ENCODE measurements at regions not wholly inside any gene's neighbourhood (a gene's known extent, or its start where the extent isn't known, plus 50 kb on each side); places are given as distances from the start of the nearest gene placed in this dataset.

DNA sequence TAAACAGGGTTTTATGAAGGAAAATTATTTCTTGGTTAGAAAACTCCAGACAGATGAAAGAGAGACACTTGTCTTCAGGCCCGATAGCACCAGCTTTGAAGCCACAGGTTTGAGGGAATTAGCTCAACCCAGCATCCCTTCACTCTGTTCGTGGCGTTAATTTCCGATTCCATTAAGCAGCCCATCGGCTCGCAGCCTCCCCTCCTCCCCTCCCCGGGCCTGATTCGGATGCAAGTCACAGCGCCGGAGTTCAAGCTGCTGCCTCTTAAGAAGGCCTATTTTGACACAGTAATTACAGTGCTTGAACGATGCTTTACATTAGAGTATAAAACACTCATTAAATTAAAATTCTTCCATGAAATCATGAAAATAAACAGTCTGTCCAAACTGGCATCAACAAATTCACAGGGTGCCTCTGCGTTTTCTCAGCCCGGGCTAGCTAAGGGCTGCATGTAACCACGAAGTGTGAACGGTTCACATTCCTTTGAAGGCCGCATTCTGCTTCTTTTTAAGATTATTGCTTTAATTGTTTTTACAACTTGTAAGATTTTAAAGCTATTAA, 145.8 kb downstream of the DICER1 start:
- H3K4me3 ChIP-seq (ENCODE audit: low read length) = no peak overlapping the region
- no peak for DNase-seq (ENCODE audit: low read depth)
- TF ChIP-seq, protein P1, sequence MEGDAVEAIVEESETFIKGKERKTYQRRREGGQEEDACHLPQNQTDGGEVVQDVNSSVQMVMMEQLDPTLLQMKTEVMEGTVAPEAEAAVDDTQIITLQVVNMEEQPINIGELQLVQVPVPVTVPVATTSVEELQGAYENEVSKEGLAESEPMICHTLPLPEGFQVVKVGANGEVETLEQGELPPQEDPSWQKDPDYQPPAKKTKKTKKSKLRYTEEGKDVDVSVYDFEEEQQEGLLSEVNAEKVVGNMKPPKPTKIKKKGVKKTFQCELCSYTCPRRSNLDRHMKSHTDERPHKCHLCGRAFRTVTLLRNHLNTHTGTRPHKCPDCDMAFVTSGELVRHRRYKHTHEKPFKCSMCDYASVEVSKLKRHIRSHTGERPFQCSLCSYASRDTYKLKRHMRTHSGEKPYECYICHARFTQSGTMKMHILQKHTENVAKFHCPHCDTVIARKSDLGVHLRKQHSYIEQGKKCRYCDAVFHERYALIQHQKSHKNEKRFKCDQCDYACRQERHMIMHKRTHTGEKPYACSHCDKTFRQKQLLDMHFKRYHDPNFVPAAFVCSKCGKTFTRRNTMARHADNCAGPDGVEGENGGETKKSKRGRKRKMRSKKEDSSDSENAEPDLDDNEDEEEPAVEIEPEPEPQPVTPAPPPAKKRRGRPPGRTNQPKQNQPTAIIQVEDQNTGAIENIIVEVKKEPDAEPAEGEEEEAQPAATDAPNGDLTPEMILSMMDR (conservative IDR thresholded peaks at IDR 0.05; ENCODE audit: low read depth, low read length) = no peak

DNA sequence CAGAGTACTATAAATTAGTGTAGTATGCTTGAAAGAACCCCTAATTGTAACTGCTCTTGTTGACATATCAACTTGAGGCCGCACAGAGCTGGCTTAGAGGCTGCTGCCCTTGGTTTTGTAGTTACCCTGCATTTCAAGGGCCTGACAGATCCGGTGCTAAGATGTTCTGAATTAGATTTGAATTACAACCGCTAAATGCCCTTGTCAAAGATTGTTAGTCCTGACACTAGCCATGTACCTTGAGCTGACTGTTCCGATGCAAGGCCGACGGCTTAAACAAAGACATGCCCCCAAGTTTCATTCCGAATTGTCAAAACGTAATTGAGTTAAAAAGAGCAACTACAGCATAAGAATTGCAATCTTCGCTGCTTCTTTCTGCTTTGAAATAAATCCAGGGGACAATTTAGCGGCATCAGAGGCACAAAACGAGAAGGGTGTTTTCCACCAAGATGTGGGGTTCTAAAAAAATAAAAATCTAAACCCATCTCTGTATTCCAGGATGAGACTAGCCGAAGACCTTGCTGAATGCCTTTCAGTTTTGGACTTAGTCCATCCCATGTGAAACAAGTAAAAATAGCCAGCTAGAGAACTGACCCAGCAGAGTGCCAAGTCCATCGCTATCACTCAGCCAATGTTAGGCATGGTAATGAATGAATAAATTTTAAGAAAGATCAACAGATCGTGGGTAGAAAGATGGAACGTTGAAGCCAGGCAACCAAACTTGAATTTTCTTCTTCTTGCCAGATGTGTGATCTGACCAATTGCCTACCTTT, 148.7 kb downstream of the DICER1 start:
- TF ChIP-seq, protein P1 (conservative IDR thresholded peaks at IDR 0.05; ENCODE audit: low read depth, low read length) = no peak
- DNase-seq (ENCODE audit: low read depth) = no peak
- no peak overlapping the region for H3K4me3 ChIP-seq (ENCODE audit: low read length)

DNA sequence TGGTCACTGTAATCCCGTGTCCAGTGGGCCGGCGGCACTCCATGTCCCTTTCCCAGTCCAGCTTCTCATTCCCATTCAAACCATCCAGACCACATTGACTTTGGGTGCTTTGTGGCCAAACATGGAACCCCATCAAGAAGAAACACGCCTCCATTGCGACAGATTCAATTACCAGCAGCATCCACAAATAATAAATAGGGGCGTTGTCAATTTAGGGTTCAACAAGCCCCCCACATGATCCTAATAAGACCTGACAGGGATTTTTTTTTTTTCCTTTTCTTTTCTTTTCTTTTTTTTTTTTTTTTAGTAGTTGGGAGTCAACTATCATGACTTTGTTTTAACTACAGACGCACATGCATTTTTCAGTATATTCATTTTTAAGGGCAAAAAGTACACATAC, 149.4 kb downstream of the DICER1 start:
- DNase-seq (ENCODE audit: low read depth) = no peak
- H3K4me3 ChIP-seq (ENCODE audit: low read length) = no peak overlapping the region
- TF ChIP-seq, protein P1 (conservative IDR thresholded peaks at IDR 0.05; ENCODE audit: low read depth, low read length) = no peak

DNA sequence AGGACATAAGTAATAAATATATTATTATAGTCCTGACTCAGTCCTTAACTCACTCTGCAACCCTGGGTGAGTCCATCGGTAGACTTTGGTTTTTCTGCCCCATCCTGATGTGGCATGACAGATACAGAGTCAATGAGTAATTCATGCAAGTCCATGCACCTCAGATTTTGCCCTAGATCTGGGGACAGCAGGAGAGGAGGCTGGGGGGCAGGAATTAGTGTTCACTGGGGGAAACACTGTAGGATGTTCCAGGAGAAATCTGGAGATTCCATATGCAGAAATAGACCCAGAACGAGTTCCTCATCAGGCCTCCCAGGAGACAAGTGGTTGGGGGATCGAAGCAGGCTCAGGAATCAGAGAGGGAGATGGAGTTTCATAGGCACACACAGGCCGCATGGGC, 150.8 kb downstream of the DICER1 start:
- no peak overlapping the region for H3K4me3 ChIP-seq (ENCODE audit: low read length)
- no peak for DNase-seq (ENCODE audit: low read depth)
- TF ChIP-seq, protein P1 (conservative IDR thresholded peaks at IDR 0.05; ENCODE audit: low read depth, low read length) = no peak

DNA sequence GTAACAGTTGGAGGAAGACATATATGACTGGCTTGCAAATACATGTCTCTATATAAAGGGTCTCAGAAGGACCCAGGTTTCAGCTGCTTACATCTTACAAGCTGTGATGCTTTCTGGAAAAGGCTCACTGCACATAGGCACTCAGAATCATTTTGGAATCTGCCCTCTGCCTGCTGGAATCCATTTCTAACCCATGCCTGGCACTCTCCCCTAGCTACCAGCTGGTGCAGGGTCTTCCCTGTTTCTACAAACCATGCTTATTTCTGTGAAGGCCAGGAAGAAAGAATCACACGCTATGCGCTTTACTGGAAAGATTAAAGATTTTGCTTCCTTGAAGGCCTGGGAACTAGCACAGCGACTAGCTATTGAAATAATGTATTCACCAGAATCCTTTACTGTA, 151.3 kb downstream of the DICER1 start:
- H3K4me3 ChIP-seq (ENCODE audit: low read length) = no peak overlapping the region
- DNase-seq (ENCODE audit: low read depth) = no peak
- TF ChIP-seq, protein P1 (conservative IDR thresholded peaks at IDR 0.05; ENCODE audit: low read depth, low read length) = no peak

DNA sequence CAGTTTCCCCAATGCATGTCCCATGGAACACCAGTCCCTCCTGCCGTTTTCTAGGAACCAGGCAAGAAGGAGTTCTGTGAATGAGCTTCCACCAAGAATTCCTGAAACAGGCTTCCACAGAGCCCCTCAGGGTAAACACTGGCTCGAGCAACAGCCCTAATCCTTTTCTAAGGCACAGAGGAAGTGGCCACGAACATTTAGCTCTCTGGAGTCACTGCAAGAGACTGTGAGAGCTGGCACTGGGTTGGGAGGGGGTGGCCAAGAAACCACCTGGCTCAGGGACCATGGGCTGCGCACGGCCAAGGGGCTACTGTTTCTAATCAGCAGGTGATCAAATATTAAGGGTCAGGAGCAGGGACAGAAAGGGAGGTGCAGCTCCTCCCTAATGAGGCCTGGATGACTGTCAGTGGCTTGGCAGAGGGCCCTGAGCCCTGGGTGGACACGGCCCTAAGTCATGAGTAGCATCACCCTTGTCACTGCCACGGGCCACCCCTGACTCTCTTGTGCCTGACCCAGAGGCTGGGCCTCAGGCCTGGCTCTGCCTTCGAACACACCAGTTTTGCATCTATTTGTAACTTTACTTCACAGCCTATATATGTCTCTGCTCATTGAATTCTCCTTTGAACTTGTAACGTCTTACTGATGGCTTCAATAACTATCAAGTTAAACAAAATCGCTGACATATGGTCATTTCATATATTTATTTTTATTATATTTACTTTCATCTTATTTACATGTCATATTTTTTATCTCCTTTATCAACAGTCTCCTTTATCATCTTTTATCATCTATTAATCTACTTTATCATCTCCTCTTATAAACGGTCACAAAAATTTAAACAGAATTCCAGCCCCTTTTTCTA, 154.0 kb downstream of the DICER1 start:
- DNase-seq (ENCODE audit: low read depth) = no peak
- TF ChIP-seq, protein P1 (conservative IDR thresholded peaks at IDR 0.05; ENCODE audit: low read depth, low read length) = no peak
- no peak overlapping the region for H3K4me3 ChIP-seq (ENCODE audit: low read length)

All from retinal pigment epithelial cell (primary cell).